Umbilical cord (tissue), 1 donor: ENCODE measurements at regions not wholly inside any gene's neighbourhood (a gene's known extent, or its start where the extent isn't known, plus 50 kb on each side); places are given as distances from the start of the nearest gene placed in this dataset.
A peak's percentile ranks its signal among the peaks of the same experiment; 100 is the strongest.

Source experiments
- DNase-seq: peaks from one replicate; pipeline ENCODE4 v3.0.0-alpha.2; 2015; ENCODE audit warnings: low spot score

DNA sequence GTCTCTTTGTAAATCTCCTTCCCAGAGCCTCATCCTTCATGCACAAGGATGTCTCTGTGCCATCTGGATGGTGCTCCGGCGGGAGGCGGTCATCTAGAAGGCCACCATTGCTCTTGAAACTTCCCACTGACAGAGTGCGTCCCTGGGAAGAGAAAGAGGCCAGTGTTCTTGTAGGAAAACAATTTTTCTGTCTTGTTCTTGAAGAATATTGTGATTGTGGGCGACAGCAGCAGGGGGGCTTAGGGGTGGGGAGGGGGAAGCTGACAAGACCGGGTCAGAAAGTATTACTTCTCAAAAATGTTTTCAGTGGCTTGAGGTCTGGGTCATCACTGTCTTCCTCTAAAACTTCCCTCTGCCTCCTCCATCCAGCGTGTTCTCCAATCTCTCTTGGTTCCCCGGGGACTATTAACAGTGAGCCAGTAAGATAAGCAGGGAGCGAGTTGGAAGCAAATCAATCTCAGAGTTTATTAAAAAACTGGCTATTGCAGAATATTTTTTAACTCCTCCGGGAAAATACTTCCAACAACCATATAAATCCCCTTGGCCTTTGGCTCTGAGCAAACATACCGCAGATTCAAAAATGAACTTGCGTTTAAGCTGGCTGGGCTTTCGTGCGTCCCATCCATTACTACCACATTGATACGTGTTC lies 597.8 kb upstream of the MGMT start:
- DNase-seq: peak; percentile 75

- DNase-seq: no peak
Measured at GRCh38 chr10:128870830-128871597, 596.0 kb upstream of the MGMT start.

- no peak for DNase-seq
Measured at GRCh38 chr10:128871671-128872231, 595.3 kb upstream of the MGMT start.

DNA sequence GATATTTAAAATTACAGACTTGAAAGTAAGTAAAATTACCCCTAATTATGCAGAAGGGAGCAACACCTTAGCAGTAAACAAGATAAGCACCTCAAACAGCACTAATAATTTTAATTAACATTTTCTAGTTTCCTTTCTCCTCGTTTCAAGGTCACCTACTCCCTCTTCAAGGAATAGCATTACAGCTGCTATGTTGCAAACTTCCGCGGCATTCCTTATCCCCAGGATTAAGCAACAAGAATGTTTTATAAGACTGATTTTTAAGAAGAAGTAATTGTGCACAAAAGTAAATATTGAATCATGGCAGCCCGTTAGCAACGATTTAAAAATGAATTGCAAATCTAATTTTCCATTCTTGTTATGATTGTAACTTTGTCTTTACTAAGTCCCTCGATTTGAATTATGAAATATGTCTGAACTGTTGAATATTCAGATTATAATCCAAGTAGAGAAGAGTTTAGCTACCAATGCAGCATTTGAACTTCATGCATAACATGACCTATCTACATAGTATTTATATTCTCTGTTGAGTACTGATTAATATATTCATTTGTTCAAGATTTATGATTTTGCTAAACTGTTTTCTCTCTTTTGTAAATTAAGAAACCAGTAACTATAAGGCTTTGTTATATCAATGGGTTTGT lies 593.5 kb upstream of the MGMT start:
- DNase-seq: peak; percentile 25

GRCh38 chr10:128874331-128874730 lies 592.7 kb upstream of the MGMT start:
- DNase-seq: no peak

DNA sequence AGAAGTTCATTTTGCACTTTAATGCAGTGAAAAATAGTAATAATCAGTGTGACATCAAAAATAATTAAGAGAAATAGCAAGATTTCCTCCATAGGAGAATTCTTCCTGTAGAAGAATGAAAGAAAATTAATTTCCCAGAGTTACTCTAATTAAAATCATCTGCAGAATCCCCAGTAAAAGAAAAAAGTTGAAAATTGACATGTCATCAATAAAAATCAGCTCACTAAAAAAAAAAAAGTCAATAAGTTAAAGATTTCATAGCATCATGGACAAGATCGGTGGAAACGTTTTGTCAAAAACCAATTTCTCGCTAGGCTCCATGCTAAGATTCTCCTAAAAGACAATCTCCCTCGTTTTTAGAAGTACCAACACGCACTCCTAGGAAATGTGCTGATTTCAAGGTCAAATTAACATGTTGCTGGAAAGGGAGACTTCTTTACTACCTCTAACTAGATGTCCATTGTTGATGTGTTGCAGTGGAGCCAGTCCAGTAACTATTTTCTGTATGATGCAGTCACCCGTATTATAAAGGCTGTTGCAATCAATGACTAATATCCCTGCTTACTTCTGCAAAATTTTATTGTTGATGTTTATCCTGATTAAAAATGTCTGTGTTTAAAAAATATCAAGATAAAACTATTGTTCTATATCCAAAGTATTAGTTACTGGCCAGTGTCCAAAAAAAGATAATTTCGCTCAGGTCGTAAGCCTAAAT lies 591.9 kb upstream of the MGMT start:
- DNase-seq: no peak

- peak; percentile 85 for DNase-seq
Measured at GRCh38 chr10:128875956-128876736, 590.9 kb upstream of the MGMT start.

GRCh38 chr10:128877141-128877540 lies 589.9 kb upstream of the MGMT start:
- no peak for DNase-seq

GRCh38 chr10:128877936-128878335 lies 589.1 kb upstream of the MGMT start:
- no peak for DNase-seq

DNA sequence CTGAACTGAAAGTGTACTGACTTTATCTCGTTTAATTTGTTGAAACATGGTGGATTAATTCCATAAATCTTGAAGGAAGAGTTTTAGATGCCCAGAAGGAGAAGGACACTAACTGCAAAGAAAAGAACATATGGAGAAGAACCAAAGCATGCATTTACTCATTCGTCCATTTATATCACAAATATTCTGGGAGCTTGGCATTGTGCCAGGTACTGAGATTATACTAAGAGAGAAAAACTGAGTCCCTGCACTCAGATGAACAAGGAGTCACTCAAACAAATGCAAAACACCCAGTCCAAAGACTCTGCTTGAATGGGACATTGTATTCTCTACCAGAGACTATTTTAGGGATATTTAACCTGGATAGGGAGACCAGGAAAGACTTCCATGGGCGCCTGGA lies 588.0 kb upstream of the MGMT start:
- DNase-seq: no peak

GRCh38 chr10:128879441-128880140 lies 587.5 kb upstream of the MGMT start:
- no peak for DNase-seq

DNA sequence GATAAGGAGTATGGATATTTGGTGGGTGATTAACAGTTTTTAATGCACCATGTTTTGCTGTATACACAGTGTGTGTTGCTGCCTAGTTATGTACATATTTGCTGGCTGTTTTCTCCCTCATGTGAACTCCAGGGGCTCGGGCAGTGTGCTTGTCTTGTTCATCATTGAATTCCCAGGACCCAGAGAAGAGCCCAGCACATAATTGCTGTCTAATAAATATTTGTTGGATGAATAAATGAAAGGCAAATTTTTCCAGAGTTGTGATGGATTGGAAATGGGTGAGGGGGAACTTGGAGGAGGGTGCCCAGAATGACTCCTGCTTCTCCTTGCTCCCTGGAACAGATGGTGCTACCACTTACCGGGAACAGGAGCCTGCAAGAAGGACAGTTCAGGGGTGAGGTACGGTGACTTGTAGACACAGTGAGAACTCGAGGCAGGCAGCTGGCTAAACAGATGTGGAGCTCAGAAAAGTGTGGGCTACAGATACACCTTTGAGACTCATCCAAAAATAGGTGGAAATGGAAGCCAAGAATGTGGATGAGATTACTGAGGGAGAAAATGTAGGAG lies 586.8 kb upstream of the MGMT start:
- DNase-seq: no peak

DNA sequence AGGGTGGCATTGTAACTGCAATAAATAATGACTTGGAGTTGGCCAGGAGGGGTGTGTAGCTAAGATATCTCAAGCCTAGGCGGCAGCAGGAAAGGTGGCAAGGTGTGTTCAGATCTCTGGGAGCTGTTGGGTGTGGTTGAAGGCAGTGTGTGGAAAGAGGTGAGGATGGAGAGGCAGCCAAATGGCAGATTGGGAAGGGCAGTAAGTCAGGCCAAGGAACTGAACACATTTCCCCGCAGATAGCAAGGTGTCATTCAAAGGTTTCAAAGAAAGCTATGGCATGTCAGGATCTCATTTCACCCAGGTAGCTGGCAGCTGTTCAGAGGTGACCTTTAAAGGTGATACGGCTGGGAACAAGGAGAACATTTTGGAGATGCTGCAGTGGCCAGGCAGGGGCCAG lies 586.0 kb upstream of the MGMT start:
- no peak for DNase-seq

DNA sequence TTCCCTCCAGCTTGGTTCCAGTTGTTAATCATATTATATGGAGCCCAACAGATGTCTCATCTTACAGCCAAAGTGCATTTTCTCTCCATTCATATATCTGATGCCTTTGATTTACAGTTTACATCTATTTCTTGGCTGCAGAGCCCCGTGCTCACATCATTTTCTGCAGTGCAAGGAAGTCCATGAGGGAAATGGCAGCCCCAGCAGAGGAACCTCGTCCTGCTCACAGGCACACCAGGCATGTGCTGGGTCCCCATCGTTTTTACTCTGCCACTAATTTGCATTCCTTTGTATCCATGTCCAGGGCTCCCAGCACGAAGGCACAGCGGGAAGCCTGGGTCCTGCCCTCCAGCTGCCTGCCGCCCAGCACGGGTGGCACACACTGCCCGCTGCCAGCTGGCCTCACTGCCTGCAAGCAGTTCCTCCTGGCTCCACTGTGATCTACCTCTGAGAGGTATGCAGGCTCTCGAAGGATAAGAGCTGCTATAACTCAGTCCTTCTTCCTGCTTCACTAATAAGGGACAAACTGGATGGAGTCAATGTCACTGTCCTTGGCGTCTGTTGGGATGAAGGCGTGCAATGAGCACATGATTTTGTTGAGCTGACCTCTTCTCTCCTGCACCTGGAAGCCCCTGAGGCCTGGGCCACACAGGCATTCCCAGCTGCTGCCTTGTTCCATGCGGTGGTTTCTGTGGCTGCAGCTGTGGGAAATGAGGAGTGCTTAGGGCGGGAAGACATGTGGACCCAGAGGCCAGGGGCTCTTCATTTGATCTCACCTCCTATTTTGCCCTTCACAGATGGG lies 583.6 kb upstream of the MGMT start:
- no peak for DNase-seq

- DNase-seq: no peak
Measured at GRCh38 chr10:128884033-128884425, 583.0 kb upstream of the MGMT start.

- no peak for DNase-seq
Measured at GRCh38 chr10:128884496-128885072, 582.5 kb upstream of the MGMT start.

DNA sequence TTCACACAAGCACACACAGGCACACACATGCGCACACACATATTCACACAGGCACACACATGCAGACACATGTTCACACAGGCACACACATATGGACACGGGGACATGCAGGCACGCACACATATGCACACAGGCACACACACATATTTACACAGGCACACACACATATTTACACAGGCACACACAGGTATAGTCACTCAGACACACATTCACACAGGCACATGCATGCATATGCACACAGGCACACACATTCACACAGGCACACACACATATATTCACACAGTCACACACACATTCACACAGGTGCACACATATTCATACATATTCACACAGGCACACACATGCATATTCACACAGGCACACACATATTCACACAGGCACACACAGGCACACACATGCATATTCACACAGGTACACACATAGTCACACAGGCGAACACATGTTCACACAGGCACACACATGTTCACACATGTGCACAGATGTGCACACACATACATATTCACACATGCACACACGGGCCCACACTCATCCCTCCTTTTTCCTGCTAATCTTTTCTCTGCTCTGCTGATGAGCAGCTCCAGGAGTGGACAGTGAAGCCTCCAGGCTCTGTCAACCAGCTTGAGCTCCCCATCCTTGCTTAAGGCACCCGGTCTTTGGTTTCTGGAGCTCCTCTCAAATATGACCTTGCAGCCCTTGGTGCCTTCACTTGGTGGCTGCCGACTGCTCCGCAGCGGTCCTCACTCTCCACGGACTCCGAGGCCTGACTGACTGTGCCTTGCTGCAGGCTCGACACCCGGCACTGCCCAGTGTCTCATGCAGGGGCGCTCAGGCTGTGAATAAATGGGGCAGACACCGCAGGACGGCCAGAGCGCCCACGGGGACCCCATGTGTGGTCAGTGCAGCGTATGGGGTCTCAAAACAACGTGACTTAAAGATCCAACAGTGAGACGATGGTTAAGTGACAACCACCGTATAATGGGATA lies 581.2 kb upstream of the MGMT start:
- no peak for DNase-seq

DNA sequence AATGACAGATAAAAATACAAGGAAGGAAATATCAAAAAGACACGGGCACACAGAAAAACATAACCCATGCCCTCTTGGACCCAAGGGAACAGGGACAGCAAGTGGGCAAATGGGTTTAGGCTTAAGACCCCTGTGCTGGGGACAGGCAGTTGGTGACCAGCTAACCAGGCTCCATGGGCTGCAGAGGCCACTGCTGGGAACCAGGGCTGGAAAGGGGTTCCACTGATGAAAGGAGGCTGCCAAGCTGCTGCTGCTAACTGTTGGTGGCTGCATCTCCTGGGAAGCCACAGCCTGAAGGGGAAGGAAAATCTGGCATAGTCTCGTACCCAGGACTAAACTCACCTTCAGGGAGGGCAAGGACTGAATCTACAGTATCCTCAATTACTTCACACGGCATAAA lies 579.2 kb upstream of the MGMT start:
- no peak for DNase-seq
